ENCODE measurements at regions not wholly inside any gene's neighbourhood (a gene's known extent, or its start where the extent isn't known, plus 50 kb on each side); places are given as distances from the start of the nearest gene placed in this dataset.
"Not testable (repeated sequence)": the region's sequence is repeated elsewhere in the genome, so short reads cannot be mapped to it uniquely, and the experiment has no call there.

- Histone ChIP-seq H3K4me1 (ENCODE audit: control insufficient read depth in 5 of 5, insufficient read depth in 5 of 5, low read length in 5 of 5) (peaks cover 0 to 10% (median 0%) of the 10 kb centered on the region in 5 donors), H3K27me3 (ENCODE audit: control insufficient read depth in 3 of 3, insufficient read depth in 3 of 3, low read length in 2 of 3) (no peaks in the 10 kb centered on the region), H3K27ac (ENCODE audit: low read depth in 1 of 2, low read length in 1 of 2) (no peak overlapping the region), H3K36me3 (ENCODE audit: control insufficient read depth in 4 of 4, insufficient read depth in 4 of 4, low read length in 4 of 4) (no peaks in the 10 kb centered on the region), H3K9ac (ENCODE audit: insufficient read depth in 1 of 2, low read length in 2 of 2) (no peak overlapping the region), H3K4me3 (no peak overlapping the region), H3K9me3 (ENCODE audit: control insufficient read depth in 4 of 4, insufficient read depth in 3 of 4, low read length in 3 of 4) (no peaks in the 10 kb centered on the region)
- 82 to 92% methylated on average over 3 of the region's 3 CpGs for WGBS, 2 donors
- TF ChIP-seq CTCF (IDR thresholded peaks at IDR 0.05; ENCODE audit: control extremely low read depth, extremely low read depth): no peak
- ATAC-seq (ENCODE audit: insufficient read depth, low FRiP score) (no peak), DNase-seq (no peak)
Measured at GRCh38 chr7:16265863-16266458, 155.4 kb downstream of the CRPPA start.

DNA sequence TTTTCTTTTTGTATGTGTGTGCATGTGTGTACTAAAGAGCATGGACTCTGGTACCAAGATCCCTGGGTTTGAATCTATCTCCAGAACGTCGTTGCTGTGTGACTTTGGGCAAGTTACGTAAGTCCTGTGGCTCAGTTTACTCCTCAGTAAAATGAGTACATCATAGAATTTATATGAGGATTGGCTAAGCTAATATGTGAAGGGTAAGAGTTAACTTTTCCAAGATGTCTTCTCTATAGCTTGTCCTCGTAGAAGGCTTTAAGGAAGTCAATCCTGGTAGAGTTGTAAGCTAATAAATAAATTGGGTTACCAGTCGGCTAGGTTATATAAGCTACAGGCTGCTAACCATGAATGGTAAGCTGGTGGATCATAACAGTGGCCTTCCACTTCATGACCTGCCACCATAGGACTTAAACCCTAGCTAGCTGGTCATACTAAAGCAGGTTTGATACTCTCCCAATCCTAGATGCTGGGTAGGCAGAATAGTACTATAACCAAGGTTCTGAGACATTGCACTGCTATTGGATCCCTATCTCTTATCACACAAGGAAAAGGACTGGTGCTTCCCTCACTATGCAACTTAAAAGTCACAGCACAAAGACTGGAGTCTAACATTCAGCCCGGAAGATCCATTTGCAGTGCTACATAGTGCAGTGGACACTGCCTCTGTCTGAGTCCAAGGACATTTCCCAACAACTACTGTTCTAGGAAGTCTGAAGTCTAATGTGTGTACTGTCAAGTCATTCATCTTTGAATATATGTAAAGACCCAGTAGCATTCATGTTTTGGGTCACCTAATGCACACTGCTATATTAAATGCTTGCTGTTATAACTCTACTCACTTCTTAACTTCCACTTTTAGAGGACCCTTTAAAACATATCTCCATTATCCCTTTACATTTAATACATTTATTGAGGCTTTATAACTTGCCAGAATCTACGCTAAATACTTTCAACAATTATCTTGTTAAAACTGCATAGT lies 156.2 kb downstream of the CRPPA start:
- H3K27me3 ChIP-seq (ENCODE audit: control insufficient read depth in 3 of 3, insufficient read depth in 3 of 3, low read length in 2 of 3): no peaks in the 10 kb centered on the region
- no peaks in the 10 kb centered on the region for H3K9me3 ChIP-seq (ENCODE audit: control insufficient read depth in 4 of 4, insufficient read depth in 3 of 4, low read length in 3 of 4)
- no peak for DNase-seq
- peaks cover 0 to 10% (median 0%) of the 10 kb centered on the region in 5 donors for H3K4me1 ChIP-seq (ENCODE audit: control insufficient read depth in 5 of 5, insufficient read depth in 5 of 5, low read length in 5 of 5)
- no peak overlapping the region for H3K4me3 ChIP-seq
- H3K27ac ChIP-seq (ENCODE audit: low read depth in 1 of 2, low read length in 1 of 2): no peak overlapping the region
- no peak for TF ChIP-seq CTCF (IDR thresholded peaks at IDR 0.05; ENCODE audit: control extremely low read depth, extremely low read depth)
- H3K36me3 ChIP-seq (ENCODE audit: control insufficient read depth in 4 of 4, insufficient read depth in 4 of 4, low read length in 4 of 4): no peaks in the 10 kb centered on the region
- WGBS, 2 donors: 81 to 82% methylated on average over 7 of the region's 7 CpGs
- no peak overlapping the region for H3K9ac ChIP-seq (ENCODE audit: insufficient read depth in 1 of 2, low read length in 2 of 2)
- ATAC-seq (ENCODE audit: insufficient read depth, low FRiP score): no peak

- Histone ChIP-seq H3K9ac (ENCODE audit: insufficient read depth in 1 of 2, low read length in 2 of 2) (no peak overlapping the region), H3K4me1 (ENCODE audit: control insufficient read depth in 5 of 5, insufficient read depth in 5 of 5, low read length in 5 of 5) (peaks cover 0 to 10% (median 0%) of the 10 kb centered on the region in 5 donors), H3K27ac (ENCODE audit: low read depth in 1 of 2, low read length in 1 of 2) (no peak overlapping the region), H3K27me3 (ENCODE audit: control insufficient read depth in 3 of 3, insufficient read depth in 3 of 3, low read length in 2 of 3) (no peaks in the 10 kb centered on the region), H3K36me3 (ENCODE audit: control insufficient read depth in 4 of 4, insufficient read depth in 4 of 4, low read length in 4 of 4) (no peaks in the 10 kb centered on the region), H3K4me3 (no peak overlapping the region), H3K9me3 (ENCODE audit: control insufficient read depth in 4 of 4, insufficient read depth in 3 of 4, low read length in 3 of 4) (no peaks in the 10 kb centered on the region)
- DNase-seq (peak in 2 of 3 donors; percentile 58 to 64), ATAC-seq (ENCODE audit: insufficient read depth, low FRiP score) (no peak)
- WGBS, 2 donors: 60 to 78% methylated on average over 4 of the region's 4 CpGs
- TF ChIP-seq CTCF (IDR thresholded peaks at IDR 0.05; ENCODE audit: control extremely low read depth, extremely low read depth): no peak
Measured at GRCh38 chr7:16264036-16264819, 157.1 kb downstream of the CRPPA start.

DNA sequence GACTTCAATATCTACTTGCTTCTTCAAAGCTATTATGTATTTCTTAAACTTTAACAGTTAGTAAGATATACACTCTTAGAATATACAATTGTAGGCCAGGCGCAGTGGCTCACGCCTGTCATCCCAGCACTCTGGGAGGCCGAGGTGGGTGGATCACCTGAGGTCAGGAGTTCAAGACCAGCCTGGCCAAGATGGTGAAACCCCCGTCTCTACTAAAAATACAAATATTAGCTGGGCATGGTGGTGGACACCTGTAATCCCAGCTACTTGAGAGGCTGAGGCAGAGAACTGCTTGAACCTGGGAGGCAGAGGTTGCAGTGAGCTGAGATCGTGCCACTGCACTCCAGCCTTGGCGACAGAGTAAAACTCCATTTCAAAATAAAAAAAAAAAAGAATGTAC lies 158.0 kb downstream of the CRPPA start:
- H3K36me3 ChIP-seq (ENCODE audit: control insufficient read depth in 4 of 4, insufficient read depth in 4 of 4, low read length in 4 of 4); ATAC-seq (ENCODE audit: insufficient read depth, low FRiP score); H3K4me3 ChIP-seq; H3K4me1 ChIP-seq (ENCODE audit: control insufficient read depth in 5 of 5, insufficient read depth in 5 of 5, low read length in 5 of 5); H3K9me3 ChIP-seq (ENCODE audit: control insufficient read depth in 4 of 4, insufficient read depth in 3 of 4, low read length in 3 of 4); H3K9ac ChIP-seq (ENCODE audit: insufficient read depth in 1 of 2, low read length in 2 of 2); DNase-seq; H3K27me3 ChIP-seq (ENCODE audit: control insufficient read depth in 3 of 3, insufficient read depth in 3 of 3, low read length in 2 of 3); H3K27ac ChIP-seq (ENCODE audit: low read depth in 1 of 2, low read length in 1 of 2): not testable (repeated sequence)
- WGBS, 2 donors: 90 to 97% methylated on average over 6 of the region's 6 CpGs
